HG02885 (cell line): ENCODE measurements at regions not wholly inside any gene's neighbourhood (a gene's known extent, or its start where the extent isn't known, plus 50 kb on each side); places are given as distances from the start of the nearest gene placed in this dataset.
"Not testable (repeated sequence)": the region's sequence is repeated elsewhere in the genome, so short reads cannot be mapped to it uniquely, and the experiment has no call there.

Experiments
- ATAC-seq: cut with Tn5 transposase; IDR thresholded peaks from one replicate; pipeline ENCODE4 v1.9.1; 2021; ENCODE audit warnings: mild to moderate bottlenecking; ENCODE audit not compliant: unreplicated experiment, poor library complexity

DNA sequence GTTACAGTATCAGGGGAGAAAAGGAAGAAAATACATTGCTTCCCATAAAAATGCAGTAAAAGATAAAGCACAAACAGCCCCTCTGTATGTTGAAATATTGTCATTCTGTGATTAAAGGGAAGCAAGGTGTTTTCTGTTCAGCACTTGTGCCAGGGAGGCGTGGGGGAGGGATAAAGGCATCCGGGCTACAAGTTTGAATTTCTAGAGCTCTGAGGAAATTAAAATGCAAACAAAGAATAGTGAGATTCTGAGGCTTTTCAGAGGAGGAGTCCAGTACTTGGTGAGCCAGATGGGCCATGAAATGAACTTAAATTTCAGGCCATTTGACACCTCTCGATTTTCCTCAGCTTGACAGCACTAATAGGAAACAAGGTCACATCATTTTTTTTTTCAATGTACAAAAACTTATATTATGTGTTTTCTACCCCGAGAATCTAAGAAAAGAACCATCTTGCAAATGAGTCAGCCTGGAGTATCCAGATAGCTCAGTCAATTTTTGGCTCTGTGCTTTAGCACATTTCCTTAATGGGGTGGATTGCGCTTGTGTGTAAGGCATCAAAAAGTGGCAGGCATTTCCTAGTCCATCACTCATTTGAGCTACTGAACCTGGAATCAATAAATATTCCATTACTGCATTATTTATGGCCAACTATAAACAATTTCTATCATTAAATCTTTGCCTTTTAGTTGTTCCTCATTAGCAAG lies 640.8 kb upstream of the TBL1XR1 start:
- ATAC-seq = no peak

DNA sequence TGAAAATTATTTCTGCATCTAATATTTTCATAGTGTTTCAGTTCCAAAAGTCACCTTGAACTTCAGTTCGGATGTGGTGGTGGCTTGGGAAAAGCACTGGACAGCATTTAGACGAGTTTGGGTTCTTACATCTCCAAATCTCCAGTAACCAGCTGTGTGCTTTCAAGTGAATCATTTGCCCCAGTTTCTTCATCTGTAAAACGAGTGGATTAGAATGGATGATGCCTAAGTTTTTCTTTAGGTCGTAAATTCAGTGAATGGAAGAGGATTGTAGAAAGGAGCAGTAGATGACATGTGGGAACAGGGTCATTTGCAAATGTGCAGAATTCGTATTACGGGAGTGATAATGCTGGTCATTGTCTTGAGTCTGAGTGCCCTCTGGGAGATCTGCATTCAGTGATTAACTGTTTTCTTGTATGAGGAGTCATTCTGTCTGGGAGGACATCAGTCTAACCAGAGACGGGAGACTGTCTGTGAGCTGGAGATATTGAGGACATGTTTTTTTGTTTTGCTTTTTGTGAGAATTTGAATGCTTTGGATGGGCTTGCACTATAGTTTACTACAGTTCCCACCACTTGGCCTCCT lies 641.6 kb upstream of the TBL1XR1 start:
- ATAC-seq = no peak

DNA sequence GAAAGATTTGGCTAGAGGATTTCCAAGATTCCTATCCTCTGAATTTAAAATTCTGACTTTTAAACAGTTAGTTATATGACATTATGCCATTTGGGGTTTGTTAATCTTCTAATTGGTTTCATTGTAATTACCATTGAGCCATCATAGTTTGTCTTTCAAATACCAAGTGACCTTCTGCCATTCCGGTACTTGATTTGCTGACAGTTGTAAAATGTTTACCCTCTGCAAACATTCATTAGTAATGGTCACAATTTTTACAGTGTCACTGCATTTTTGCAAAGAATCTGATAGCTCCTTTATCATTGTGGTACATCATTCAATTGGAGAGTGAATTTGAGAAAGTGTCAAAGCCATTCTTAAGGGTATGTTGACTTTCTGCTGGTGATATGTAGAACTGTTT lies 645.0 kb upstream of the TBL1XR1 start:
- ATAC-seq = no peak

DNA sequence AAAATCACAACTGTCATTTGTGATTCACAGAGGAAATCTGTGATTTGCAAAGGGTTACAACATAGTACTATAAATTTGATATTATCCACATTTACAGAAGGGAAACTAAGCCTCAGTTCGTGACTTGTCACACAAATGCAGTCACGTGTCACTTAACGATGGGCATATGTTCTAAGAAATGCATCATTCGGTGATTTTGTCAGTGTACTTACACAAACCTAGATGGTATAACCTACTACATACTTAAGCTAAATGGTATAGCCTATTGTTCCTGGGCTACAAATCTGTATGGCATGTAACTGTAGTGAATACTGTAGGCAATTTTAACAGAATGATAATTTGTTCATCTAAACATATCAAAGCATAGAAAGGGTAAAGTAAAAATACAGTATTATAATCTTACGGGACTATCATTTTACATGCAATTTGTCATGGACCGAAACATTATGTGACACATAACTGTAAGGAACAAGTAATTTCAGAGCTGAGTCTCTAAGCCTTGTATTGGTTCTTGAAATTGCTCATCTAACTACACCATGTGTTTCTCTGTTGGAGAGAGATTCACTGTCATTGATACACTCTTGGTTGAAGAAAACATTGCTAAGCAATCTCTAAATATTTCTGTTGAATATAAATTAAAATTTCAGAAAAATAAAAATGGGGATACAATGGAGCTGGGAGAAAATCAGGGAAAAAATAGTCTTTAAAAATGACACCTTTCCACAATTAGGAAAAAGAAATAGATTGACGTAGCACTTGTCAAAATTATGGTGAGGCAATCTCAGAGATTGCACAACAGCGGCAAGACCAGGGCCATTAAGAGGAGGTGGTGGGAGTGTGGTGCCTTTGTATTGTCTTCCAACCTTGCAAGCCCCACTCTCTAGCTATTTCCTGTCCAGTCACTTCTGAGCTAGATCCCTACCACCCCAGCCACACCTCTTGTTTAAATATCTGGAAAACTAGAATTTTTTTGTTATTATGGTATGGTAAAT lies 645.8 kb upstream of the TBL1XR1 start:
- peak; percentile 57 for ATAC-seq

DNA sequence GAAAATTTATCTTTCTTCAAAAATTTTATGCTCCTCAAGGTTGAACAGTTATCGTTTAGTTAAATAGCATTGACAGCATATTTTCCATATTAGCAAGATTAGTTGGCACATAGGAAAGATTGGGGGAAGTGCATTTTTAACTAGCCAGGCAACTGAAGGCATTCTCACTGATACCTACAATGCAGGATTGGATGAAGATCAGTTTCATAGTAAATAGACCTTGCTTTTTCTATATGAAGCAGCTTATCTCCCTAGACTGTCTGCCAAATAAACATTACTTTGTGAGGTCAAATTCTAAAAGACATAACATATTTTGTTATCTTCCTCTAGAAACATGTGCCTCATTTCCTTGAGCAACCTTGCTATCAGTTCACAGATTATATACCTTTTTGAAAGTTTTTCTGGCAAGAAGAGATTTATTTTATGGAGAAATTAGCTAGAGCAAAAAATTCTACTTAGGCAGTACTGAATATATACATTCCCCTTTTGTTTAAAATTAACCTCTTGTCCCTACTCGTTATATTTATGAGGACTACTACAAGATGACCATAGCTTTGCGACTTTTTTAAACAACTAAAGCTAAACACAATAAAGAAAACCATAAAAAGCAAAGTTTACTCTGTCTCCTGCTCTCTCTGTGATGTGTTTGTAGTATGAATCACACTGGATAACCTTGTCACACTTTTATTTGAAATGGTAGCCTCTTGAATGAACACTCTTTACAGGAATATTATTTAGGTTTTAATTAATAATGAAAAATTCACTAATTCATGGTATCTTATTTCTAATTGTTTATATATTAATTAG lies 654.9 kb upstream of the TBL1XR1 start:
- no peak for ATAC-seq

DNA sequence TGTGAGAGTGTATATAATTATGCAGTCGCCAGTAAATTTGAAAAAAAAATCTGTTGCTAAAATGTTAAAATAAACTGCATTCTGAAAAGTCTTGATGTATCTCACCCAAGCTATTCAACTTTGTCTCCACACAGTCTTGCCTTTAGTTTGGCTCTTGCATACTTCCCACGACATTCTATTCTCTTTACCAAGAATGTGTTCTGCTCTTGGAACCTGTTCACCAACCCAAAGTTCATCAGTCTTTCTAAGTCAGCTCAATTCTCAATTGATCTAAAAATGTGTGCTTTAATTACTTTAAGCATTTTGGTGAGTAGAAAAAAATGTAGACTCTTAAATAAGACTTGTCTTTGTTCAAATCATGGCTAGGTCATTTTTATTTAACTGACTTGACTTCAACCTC lies 657.7 kb upstream of the TBL1XR1 start:
- ATAC-seq = no peak

DNA sequence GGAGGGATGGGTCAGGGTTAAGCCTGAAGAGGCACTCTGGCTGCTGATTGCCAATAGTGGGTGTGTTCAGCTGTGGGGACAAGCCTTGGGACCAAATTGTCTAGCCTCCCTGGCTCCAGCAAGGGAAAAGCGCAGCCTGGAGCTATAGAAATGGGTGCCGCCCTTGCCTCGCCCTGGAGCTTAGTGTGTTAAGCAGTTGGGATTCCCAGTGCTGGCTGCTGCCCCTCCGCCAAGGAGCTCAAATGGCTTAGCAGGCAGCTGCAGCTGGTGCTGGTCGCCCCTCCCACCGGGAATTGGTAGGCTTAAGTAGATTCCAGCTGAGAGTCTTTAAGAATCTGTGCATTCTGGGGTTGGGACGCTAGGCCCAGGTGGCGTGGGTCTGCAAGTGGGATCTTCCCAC lies 662.9 kb upstream of the TBL1XR1 start:
- ATAC-seq = no peak

DNA sequence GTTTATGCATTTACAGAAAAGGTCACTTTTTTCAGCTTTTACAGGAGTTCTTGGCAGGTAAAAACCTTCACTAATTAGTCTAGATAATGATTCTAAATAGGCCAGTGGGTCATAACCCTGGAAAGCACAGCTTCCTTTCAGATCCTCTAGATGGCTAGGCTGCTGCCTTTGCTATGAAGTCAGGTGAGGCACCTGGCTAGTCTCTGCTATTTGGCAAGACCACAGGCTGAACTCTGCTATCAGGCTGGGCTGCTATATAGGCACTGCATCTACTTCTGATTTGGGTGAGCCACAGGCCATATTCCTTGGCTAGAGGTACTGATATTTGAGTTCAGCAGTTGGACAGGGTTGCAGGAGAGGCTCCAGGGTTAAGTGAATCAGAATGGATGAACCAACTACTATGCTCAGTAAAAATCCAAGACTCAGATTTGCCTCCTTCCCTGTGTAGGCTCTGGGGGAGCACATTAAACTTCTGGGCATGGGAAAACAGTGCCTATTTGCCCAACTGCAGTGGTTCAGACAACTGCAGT lies 665.7 kb upstream of the TBL1XR1 start:
- no peak for ATAC-seq

DNA sequence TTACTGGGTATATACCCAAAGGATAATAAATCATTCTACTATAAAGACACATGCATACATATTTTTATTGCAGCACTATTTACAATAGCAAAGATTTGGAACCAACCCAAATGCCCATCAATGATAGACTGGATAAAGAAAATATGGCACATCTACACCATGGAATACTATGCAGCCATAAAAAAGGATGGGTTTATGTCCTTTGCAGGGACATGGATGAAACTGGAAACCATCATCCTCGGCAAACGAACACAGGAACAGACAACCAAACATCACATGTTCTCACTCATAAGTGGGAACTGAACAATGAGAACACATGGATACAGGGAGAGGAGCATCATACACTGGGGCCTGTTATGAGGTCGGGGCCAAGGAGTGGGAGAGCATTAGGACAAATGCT lies 665.0 kb upstream of the KCNMB2 start:
- ATAC-seq = not testable (repeated sequence)

DNA sequence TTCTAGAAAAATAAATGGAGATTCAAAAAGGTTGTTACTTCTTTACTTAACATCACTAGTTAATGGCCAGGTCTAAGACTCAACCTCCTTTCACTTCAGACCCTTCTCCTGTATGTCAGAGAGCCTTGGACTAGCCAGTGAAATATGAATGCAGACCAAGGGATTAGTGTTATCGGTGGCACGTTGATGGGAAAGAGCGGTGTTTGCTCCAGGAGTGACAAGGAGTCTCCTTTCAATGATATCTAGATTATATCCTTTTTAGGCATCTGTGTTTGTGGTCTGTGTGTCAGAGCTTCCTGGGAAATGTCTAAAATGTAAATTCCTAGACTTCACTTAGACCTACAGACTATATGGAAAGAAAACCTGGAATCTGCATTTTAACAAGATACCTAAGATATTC lies 658.0 kb upstream of the KCNMB2 start:
- no peak for ATAC-seq

DNA sequence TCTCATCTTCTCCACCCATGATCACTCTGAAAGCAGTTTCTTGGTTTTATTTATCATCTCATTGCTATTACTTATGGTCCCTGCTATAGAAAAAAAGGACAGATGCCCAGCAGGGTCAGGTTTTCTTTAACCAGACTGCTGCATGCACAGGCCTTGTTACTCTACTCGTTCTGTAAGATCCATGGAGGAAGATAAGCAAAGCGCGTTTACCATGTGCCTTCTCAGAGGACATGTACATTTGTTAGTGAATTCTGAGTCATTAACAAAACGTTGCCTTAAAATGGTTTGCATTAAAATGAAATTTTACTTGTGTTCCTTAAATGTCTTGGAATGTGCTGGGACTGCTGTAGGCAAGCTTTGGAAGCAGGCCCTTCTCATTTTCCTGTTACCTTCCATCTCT lies 657.3 kb upstream of the KCNMB2 start:
- ATAC-seq = no peak

DNA sequence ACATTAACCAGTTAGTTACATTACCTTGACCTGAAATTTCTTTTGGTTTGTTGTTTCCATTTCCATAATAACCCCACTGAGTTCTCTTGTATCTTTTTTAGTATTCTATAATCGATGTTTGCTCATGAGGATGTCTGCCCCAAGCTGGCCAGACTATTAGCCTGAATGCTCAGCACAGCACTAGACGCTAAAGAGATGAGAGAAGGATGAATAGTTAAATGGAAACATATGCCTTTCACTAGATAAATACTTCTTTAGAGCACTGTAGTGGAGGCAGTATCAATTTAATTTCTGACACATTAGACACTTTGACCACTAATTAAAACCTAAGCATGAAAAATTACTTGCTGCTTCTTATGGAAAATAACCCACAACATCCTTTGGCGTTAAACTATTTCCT lies 654.9 kb upstream of the KCNMB2 start:
- no peak for ATAC-seq

DNA sequence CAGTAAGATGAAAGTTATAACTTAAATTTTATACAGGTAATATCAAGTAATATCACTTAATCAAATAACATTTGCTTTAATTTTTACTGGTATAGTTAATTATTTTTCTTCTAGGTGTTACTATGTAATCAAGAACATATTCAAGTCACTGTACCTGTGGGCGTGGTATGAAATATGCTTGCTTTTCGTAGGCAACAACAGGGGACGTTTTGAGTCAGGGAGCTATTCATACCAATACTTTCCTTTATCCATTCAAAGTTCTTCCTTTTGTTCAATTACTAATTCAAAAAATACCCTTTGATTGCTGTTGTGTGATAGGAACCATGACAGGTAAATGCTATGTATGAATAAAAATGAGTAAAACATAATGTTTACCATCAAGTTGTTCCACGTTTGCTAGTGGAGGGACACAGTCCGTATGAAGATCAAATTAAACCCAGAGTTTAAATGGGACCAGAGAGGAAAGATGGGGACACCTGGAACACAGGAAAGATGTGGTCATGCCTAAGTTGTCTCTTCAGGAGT lies 654.0 kb upstream of the KCNMB2 start:
- no peak for ATAC-seq

DNA sequence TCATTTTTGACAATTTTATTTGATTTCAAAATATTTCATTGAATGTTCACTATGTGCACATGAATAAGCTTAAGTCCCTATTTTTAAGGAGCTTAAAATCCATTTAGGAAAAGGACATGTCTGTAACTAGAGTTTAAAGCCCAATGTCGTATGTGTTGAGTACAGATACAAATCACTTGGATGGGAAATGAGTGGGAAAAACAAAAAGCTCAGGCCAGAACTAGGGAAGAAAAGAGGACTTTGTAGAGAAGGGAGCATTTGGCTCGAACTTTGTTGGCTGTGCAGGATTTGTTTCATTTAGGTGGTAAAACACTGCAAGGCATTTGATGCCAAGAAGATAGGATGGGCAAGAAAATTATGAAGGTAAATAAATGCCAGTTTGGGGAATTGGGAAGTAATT lies 653.1 kb upstream of the KCNMB2 start:
- ATAC-seq = no peak

DNA sequence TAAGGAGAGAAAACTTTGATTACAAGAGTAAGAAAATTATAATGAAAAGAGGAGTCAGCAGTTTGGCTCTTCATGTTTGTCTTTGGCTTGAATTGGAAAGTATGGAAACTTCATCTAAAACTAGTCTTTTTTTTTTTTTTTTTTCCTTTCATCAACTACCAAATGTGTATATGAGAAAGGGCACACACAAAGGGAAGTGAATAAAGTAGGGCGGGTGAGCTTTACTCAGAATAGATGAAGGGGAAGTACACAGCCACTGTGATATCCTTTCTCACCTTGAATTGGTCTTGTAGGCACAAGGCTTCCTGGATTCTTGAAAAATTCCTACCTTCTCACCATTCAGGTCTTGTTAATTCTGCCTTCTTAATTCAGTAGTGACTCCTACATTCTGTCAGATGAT lies 652.3 kb upstream of the KCNMB2 start:
- ATAC-seq = peak; percentile 61

DNA sequence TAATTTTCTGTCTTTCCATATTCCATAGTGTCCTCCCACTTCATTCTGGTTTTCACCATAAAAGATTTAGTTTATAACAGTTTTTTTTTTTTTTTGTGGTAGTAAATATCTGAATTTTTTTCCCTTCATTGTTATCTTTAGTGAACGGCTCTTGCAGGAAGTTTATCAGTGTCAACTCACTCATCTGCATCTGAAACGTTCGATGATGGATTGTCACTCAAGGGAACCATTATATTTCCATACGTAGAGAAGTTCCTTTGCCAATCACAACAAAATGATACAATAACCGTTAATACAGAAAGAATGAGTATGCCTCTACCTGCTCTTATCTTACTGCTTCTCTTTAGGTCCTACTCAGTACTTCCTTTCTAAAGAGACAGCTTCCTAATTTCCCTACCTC lies 651.2 kb upstream of the KCNMB2 start:
- ATAC-seq = no peak

DNA sequence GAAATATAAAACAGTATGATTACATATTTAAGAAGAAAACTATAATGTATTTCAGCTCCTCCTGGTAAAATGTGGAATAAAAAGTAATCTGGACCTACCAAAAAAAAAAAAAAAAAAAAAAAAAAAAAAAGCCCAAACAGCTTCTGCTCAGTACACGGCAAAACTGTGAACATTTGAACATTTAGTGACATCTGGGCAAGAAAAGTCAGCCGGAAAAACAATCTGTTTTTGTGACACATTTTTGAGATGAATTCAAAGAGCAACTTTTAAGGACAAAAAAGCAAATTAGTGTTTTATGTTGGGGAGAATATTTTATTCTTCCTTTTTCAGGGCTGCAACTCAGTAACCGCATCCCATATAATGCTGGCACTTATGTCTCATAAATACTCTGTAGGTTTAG lies 649.7 kb upstream of the KCNMB2 start:
- ATAC-seq = no peak

DNA sequence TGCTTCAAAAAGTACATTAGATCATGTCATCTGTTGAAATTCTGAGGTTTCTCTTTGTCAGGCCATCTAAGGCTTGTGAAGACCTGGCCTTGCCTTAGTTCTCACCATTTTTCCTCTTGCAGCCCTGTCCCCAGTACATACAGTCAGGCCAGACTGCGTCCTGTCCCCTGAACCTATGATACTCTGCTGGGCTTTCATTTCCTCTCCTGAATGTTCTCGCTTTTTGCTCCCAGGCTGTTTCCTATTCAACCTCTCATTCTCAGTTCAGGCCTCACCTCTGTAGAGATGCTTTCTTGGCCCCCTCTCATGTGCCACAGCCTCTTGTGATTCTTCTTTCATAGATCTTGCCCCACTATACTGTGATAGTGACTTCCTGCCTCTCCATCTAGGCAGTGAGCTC lies 648.8 kb upstream of the KCNMB2 start:
- ATAC-seq = peak; percentile 76

DNA sequence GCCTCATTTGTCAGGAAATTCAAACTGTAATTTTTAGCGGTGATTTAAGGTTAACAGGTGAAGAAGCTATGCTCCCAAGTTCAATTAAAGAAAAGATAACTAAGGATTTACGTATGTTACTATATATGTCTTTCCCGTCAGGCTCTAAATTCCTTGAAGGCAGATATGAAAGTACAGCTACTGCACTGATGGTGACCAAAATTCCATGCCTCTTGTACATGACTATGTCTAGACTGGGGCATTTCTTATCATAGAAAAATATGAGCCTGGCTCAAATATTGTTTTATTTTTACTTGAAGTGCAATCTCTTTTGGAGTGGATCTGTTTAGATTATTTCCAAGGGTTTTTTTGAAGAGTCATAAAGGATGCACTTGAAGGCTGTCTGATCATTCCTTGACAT lies 647.1 kb upstream of the KCNMB2 start:
- ATAC-seq = no peak
